Keratinocyte (primary cell): ENCODE measurements at regions not wholly inside any gene's neighbourhood (a gene's known extent, or its start where the extent isn't known, plus 50 kb on each side); places are given as distances from the start of the nearest gene placed in this dataset.

Experiments
- CTCF ChIP-seq, 3 experiments: IDR thresholded peaks in 1 of 3; conservative IDR thresholded peaks in 1 of 3; optimal IDR thresholded peaks in 1 of 3; 2 replicates in 2 of 3; 3 replicates in 1 of 3; pipeline versions ENCODE3 to v1.5.1; 2011; ENCODE audit warnings: low read length in 3 of 3, mild to moderate bottlenecking in 3 of 3, moderate library complexity in 2 of 3, control low read depth in 1 of 3, inconsistent platforms in 1 of 3; ENCODE audit not compliant: insufficient read depth in 2 of 3; ENCODE audit errors: extremely low read depth in 1 of 3
- EZH2 ChIP-seq: IDR thresholded peaks from one replicate; pipeline ENCODE4 v1.6.1; 2012; ENCODE audit warnings: inconsistent platforms, mild to moderate bottlenecking, low read length, moderate library complexity

- TF ChIP-seq CTCF (optimal IDR thresholded peaks at IDR 0.05 in 1 of 3, IDR thresholded peaks at IDR 0.05 in 1 of 3, conservative IDR thresholded peaks at IDR 0.05 in 1 of 3; ENCODE audit: extremely low read depth in 1 of 3, insufficient read depth in 2 of 3, low read length in 3 of 3) (no peak), EZH2 (no peak)
Observed at GRCh38 chr5:35478856-35479682, 138.6 kb upstream of the SPEF2 start.
